GM12872 (cell line): ENCODE measurements at regions not wholly inside any gene's neighbourhood (a gene's known extent, or its start where the extent isn't known, plus 50 kb on each side); places are given as distances from the start of the nearest gene placed in this dataset.

Experiments
- CTCF ChIP-seq: IDR thresholded peaks from 3 replicates; pipeline ENCODE4 v1.5.1; 2011; ENCODE audit warnings: low read depth, mild to moderate bottlenecking, low read length, moderate library complexity; ENCODE audit not compliant: insufficient read depth

GRCh38 chr14:84482256-84483071, 1047.5 kb upstream of the FLRT2 start:
- no peak for TF ChIP-seq CTCF

GRCh38 chr14:84483072-84483420, 1046.9 kb upstream of the FLRT2 start:
- no peak for TF ChIP-seq CTCF

- no peak for TF ChIP-seq CTCF
Measured at GRCh38 chr14:84485036-84485435, 1044.9 kb upstream of the FLRT2 start.

GRCh38 chr14:84490081-84490480, 1039.9 kb upstream of the FLRT2 start:
- TF ChIP-seq CTCF: no peak

- no peak for TF ChIP-seq CTCF
Measured at GRCh38 chr14:84492685-84493084, 1037.3 kb upstream of the FLRT2 start.

- TF ChIP-seq CTCF: no peak
Measured at GRCh38 chr14:84493779-84494178, 1036.2 kb upstream of the FLRT2 start.

GRCh38 chr14:84496677-84497076, 1033.3 kb upstream of the FLRT2 start:
- TF ChIP-seq CTCF: no peak
